ENCODE measurements at regions not wholly inside any gene's neighbourhood (a gene's known extent, or its start where the extent isn't known, plus 50 kb on each side); places are given as distances from the start of the nearest gene placed in this dataset.
A peak's percentile ranks its signal among the peaks of the same experiment; 100 is the strongest.
"Not testable (repeated sequence)": the region's sequence is repeated elsewhere in the genome, so short reads cannot be mapped to it uniquely, and the experiment has no call there.

DNA sequence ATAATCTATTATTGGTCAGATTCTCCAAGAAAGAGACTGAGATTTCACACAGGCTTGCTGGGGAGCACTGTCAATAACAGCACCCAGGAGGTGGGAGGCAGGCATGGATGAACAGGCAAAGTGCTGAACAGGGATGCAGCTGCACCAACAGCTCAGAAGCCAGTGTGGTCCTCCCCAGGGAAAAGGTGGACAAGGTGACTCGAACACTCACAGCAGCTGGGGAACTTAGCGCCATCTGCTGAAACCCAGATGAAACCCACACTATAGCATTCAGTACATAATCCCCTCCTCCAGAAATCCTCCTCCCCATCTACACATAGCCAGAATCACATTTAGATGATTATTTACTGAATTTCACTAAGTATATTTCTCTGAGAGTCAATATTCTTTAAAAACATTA lies 255.2 kb upstream of the WSB1 start:
- Histone ChIP-seq H3K4me1 (ENCODE audit: control insufficient read depth in 1 of 2, insufficient read depth in 2 of 2, low read depth in 1 of 2, low read length in 1 of 2) (no peaks in the 10 kb centered on the region), H3K4me3 (ENCODE audit: low read depth in 2 of 2, low read length in 1 of 2) (no peak overlapping the region), H3K27ac (ENCODE audit: low read depth in 2 of 2, low read length in 1 of 2) (no peak overlapping the region), H3K27me3 (ENCODE audit: insufficient read depth) (no peaks in the 10 kb centered on the region), H3K4me2 (no peak overlapping the region), H3F3A (replicated peaks; ENCODE audit: insufficient read depth) (no peaks in the 10 kb centered on the region), H3K9ac (no peak overlapping the region), H3K9me3 (no peaks in the 10 kb centered on the region), H2AFZ (ENCODE audit: low read depth) (no peak overlapping the region), H3K79me2 (ENCODE audit: insufficient read depth) (no peaks in the 10 kb centered on the region), H3K9me2 (no peaks in the 10 kb centered on the region), H3K36me3 (replicated peaks in 1 of 2; ENCODE audit: control insufficient read depth in 1 of 2, insufficient read depth in 2 of 2, low read length in 1 of 2) (peaks cover 0 to 17% of the 10 kb centered on the region in 2 experiments), H4K20me1 (ENCODE audit: insufficient read depth) (no peaks in the 10 kb centered on the region)
- ChIA-PET CTCF (no interaction called here), POLR2A (no interaction called here)
- 40% methylated on average over 2 of the region's 2 CpGs for WGBS (ENCODE audit: low lambda C conversion rate)
- TF ChIP-seq CTCF (IDR thresholded peaks at IDR 0.05) (peak; percentile 39), REST (IDR thresholded peaks at IDR 0.05; ENCODE audit: low read depth, low read length) (no peak)
- peak; percentile 19 for DNase-seq

GRCh38 chr17:27045039-27045438 lies 248.9 kb upstream of the WSB1 start:
- POLR2A ChIA-PET, result not testable (repeated sequence)

GRCh38 chr17:27049104-27049784 lies 244.7 kb upstream of the WSB1 start:
- H2AFZ ChIP-seq (ENCODE audit: low read depth), result no peak overlapping the region
- 37% methylated on average over 3 of the region's 3 CpGs for WGBS (ENCODE audit: low lambda C conversion rate)
- peak overlapping the region in 1 of 2 experiments; percentile 32; a peak in 1 of 4 replicates for H3K27ac ChIP-seq (ENCODE audit: low read depth in 2 of 2, low read length in 1 of 2)
- TF ChIP-seq REST (IDR thresholded peaks at IDR 0.05; ENCODE audit: low read depth, low read length) (no peak), USF2 (IDR thresholded peaks at IDR 0.05; ENCODE audit: borderline replicate concordance, low read depth, low read length) (no peak), CHD2 (IDR thresholded peaks at IDR 0.05; ENCODE audit: low read length, partially characterized antibody) (no peak), TCF12 (IDR thresholded peaks at IDR 0.05) (0 out of 2 replicates have a peak, but pooled peaks have one; percentile 13), JUND (IDR thresholded peaks at IDR 0.05) (peak; percentile 65), MEF2A (IDR thresholded peaks at IDR 0.05; ENCODE audit: borderline replicate concordance, low read depth) (no peak), NFIC (IDR thresholded peaks at IDR 0.05; ENCODE audit: borderline replicate concordance) (peak; percentile 66), FOSL2 (IDR thresholded peaks at IDR 0.05; ENCODE audit: borderline replicate concordance, low read depth) (peak; percentile 89), FOXJ3 (CRISPR knock-in tag; IDR thresholded peaks at IDR 0.05) (no peak)

More at GRCh38 chr17:27045039-27045438, 248.9 kb upstream of the WSB1 start:
- H3K9me3 ChIP-seq; H3F3A ChIP-seq (replicated peaks; ENCODE audit: insufficient read depth); CTCF ChIA-PET; H3K27me3 ChIP-seq (ENCODE audit: insufficient read depth); H3K27ac ChIP-seq (ENCODE audit: low read depth in 2 of 2, low read length in 1 of 2); H3K4me2 ChIP-seq; H3K4me3 ChIP-seq (ENCODE audit: low read depth in 2 of 2, low read length in 1 of 2); H3K9me2 ChIP-seq; H2AFZ ChIP-seq (ENCODE audit: low read depth); H3K4me1 ChIP-seq (ENCODE audit: control insufficient read depth in 1 of 2, insufficient read depth in 2 of 2, low read depth in 1 of 2, low read length in 1 of 2); H3K79me2 ChIP-seq (ENCODE audit: insufficient read depth); DNase-seq; H3K9ac ChIP-seq; H4K20me1 ChIP-seq (ENCODE audit: insufficient read depth): not testable (repeated sequence)
- WGBS (ENCODE audit: low lambda C conversion rate), result 60% methylated on average over 1 of the region's 12 CpGs
- H3K36me3 ChIP-seq (replicated peaks in 1 of 2; ENCODE audit: control insufficient read depth in 1 of 2, insufficient read depth in 2 of 2, low read length in 1 of 2), result peaks cover 6 to 20% of the 10 kb centered on the region in 2 experiments

More at GRCh38 chr17:27049104-27049784, 244.7 kb upstream of the WSB1 start:
- H3F3A ChIP-seq (replicated peaks; ENCODE audit: insufficient read depth), result peaks cover 4% of the 10 kb centered on the region
- H4K20me1 ChIP-seq (ENCODE audit: insufficient read depth), result no peaks in the 10 kb centered on the region
- peaks cover 0 to 9% of the 10 kb centered on the region in 2 experiments; a peak in 1 of 4 replicates for H3K4me1 ChIP-seq (ENCODE audit: control insufficient read depth in 1 of 2, insufficient read depth in 2 of 2, low read depth in 1 of 2, low read length in 1 of 2)
- H3K9me3 ChIP-seq, result no peaks in the 10 kb centered on the region
- ChIA-PET CTCF (no interaction called here), POLR2A (no interaction called here)
- H3K9me2 ChIP-seq, result no peaks in the 10 kb centered on the region
- H3K36me3 ChIP-seq (replicated peaks in 1 of 2; ENCODE audit: control insufficient read depth in 1 of 2, insufficient read depth in 2 of 2, low read length in 1 of 2), result peaks cover 6 to 30% of the 10 kb centered on the region in 2 experiments
- H3K4me2 ChIP-seq, result peak overlapping the region; percentile 35
- H3K27me3 ChIP-seq (ENCODE audit: insufficient read depth), result no peaks in the 10 kb centered on the region
- H3K9ac ChIP-seq, result no peak overlapping the region
- peaks cover 21% of the 10 kb centered on the region for H3K79me2 ChIP-seq (ENCODE audit: insufficient read depth)
- no peak overlapping the region for H3K4me3 ChIP-seq (ENCODE audit: low read depth in 2 of 2, low read length in 1 of 2)
- no peak for DNase-seq

Measured in SK-N-SH (cell line).